A549 (cell line): ENCODE measurements at regions not wholly inside any gene's neighbourhood (a gene's known extent, or its start where the extent isn't known, plus 50 kb on each side); places are given as distances from the start of the nearest gene placed in this dataset.

ENCODE experiments used
- ATAC-seq, 2 experiments: fragments of 200-7000 bp in 1 of 2; fragments of >200 bp in 1 of 2; cut with Nextera tagmentation in 1 of 2; cut with Tn5 transposase in 1 of 2; 3 replicates each; pipeline versions ENCODE4 v1.8.0 to v1.9.1; 2018 to 2020; ENCODE audit warnings: mild to moderate bottlenecking in 1 of 2, moderate library complexity in 1 of 2
- CTCF ChIA-PET: fragments of 300-600 bp; sonication (Branson Sonifier 250); formaldehyde crosslinking; extraction: SDS; loops from one replicate; lab custom pipeline; 2021; ENCODE audit warnings: antibody characterized with exemption, inconsistent platforms; lab: Yijun Ruan, JAX
- POLR2A ChIA-PET: fragments of 350-600 bp; formaldehyde crosslinking; extraction: SDS; loops from one replicate; lab custom pipeline; 2021; ENCODE audit warnings: antibody characterized with exemption, inconsistent platforms; lab: Yijun Ruan, JAX
- DNase-seq, 2 experiments: peaks; one replicate each; pipeline versions ENCODE4 v3.0.0 to v3.0.0-alpha.2; 2011 to 2016; ENCODE audit warnings: low read depth in 1 of 2, low spot score in 1 of 2
- FAIRE-seq: peaks from 2 replicates; lab custom pipeline; 2011; peaks lifted over from hg19 to GRCh38; lab: Jason Lieb, UNC
- H3K27ac ChIP-seq, 2 experiments: fragments of >200 bp; sonication (Bioruptor Twin); formaldehyde crosslinking; 3 replicates each; pipeline ENCODE4 v1.5.1; 2016 to 2017
- H3K4me1 ChIP-seq: fragments of >200 bp; sonication (Bioruptor Twin); formaldehyde crosslinking; 3 replicates; pipeline ENCODE4 v1.6.1; 2016
- H3K4me2 ChIP-seq: fragments of >200 bp; sonication (Bioruptor Twin); formaldehyde crosslinking; 3 replicates; pipeline ENCODE4 v1.6.1; 2016
- H3K4me3 ChIP-seq: fragments of >200 bp; sonication (Bioruptor Twin); formaldehyde crosslinking; 3 replicates; pipeline ENCODE4 v1.5.1; 2016
- H3K9me3 ChIP-seq: fragments of >200 bp; sonication (Bioruptor Twin); formaldehyde crosslinking; 3 replicates; pipeline ENCODE4 v1.6.1; 2016
- CBX2 ChIP-seq: fragments of 200-600 bp; sonication (generic); IDR thresholded peaks from 2 replicates; pipeline ENCODE4 v1.6.1; 2016; ENCODE audit warnings: low read depth, mild to moderate bottlenecking, borderline replicate concordance
- CBX8 ChIP-seq: fragments of 200-600 bp; sonication (generic); IDR thresholded peaks from 2 replicates; pipeline ENCODE4 v1.6.1; 2016
- CEBPB ChIP-seq, 2 experiments: fragments of >200 bp in 1 of 2; sonication (Bioruptor Twin) in 1 of 2; formaldehyde crosslinking in 1 of 2; IDR thresholded peaks; 2 replicates each; pipeline ENCODE4 v1.6.1; 2012 to 2016
- CHD4 ChIP-seq: fragments of 200-600 bp; sonication (generic); IDR thresholded peaks from 2 replicates; pipeline ENCODE4 v1.6.1; 2016; ENCODE audit warnings: antibody characterized with exemption, mild to moderate bottlenecking, borderline replicate concordance
- EHF ChIP-seq: fragments of 250-450 bp; sonication (Bioruptor Pico); IDR thresholded peaks from 2 replicates; pipeline ENCODE4 v1.5.0; 2020; ENCODE audit warnings: mild to moderate bottlenecking
- EP300 ChIP-seq, 2 experiments: fragments of >200 bp; sonication (Bioruptor Twin); formaldehyde crosslinking; IDR thresholded peaks; 2 replicates in 1 of 2; 3 replicates in 1 of 2; pipeline ENCODE4 v1.6.1; 2016 to 2017
- ESRRA ChIP-seq: fragments of 150-350 bp; IDR thresholded peaks from 2 replicates; pipeline ENCODE4 v1.6.1; 2014; ENCODE audit warnings: mild to moderate bottlenecking, low read length, borderline replicate concordance
- FOSB ChIP-seq: fragments of 250-450 bp; sonication (Bioruptor Pico); IDR thresholded peaks from 2 replicates; pipeline ENCODE4 v1.5.0; 2020; ENCODE audit warnings: mild to moderate bottlenecking, moderate library complexity
- FOSL2 ChIP-seq, 2 experiments: fragments of 450-650 bp in 1 of 2; fragments of >200 bp in 1 of 2; sonication (Bioruptor Twin) in 1 of 2; formaldehyde crosslinking; IDR thresholded peaks; 2 replicates each; pipeline versions ENCODE4 v1.5.0 to v1.6.1; 2016 to 2020; ENCODE audit warnings: mild to moderate bottlenecking in 1 of 2, moderate library complexity in 1 of 2
- FOXS1 ChIP-seq: fragments of 250-450 bp; sonication (Bioruptor Pico); IDR thresholded peaks from 2 replicates; pipeline ENCODE4 v1.5.0; 2020; ENCODE audit warnings: mild to moderate bottlenecking, moderate library complexity
- GATA3 ChIP-seq: IDR thresholded peaks from 2 replicates; pipeline ENCODE4 v1.6.1; 2012; ENCODE audit warnings: borderline replicate concordance
- HOXA7 ChIP-seq: fragments of 250-450 bp; sonication (Bioruptor Pico); IDR thresholded peaks from 2 replicates; pipeline ENCODE4 v1.5.0; 2020; ENCODE audit warnings: mild to moderate bottlenecking, moderate library complexity
- HOXB5 ChIP-seq: fragments of 250-450 bp; sonication (Bioruptor Pico); IDR thresholded peaks from 2 replicates; pipeline ENCODE4 v1.5.0; 2020; ENCODE audit warnings: mild to moderate bottlenecking, moderate library complexity
- JUN ChIP-seq, 2 experiments: fragments of >200 bp; sonication (Bioruptor Twin); formaldehyde crosslinking; IDR thresholded peaks; 2 replicates in 1 of 2; 3 replicates in 1 of 2; pipeline ENCODE4 v1.6.1; 2016 to 2017
- JUNB ChIP-seq: fragments of >200 bp; sonication (Bioruptor Twin); formaldehyde crosslinking; IDR thresholded peaks from 2 replicates; pipeline ENCODE4 v1.6.1; 2016
- KDM5A ChIP-seq: fragments of 200-600 bp; sonication (generic); IDR thresholded peaks from 2 replicates; pipeline ENCODE4 v1.6.1; 2016; ENCODE audit warnings: antibody characterized with exemption, mild to moderate bottlenecking
- MAFK ChIP-seq: fragments of 450-650 bp; IDR thresholded peaks from 2 replicates; pipeline ENCODE4 v1.6.1; 2014; ENCODE audit not compliant: partially characterized antibody
- MAX ChIP-seq: IDR thresholded peaks from 2 replicates; pipeline ENCODE4 v1.6.1; 2012
- MAZ ChIP-seq: fragments of 150-350 bp; IDR thresholded peaks from 2 replicates; pipeline ENCODE4 v1.6.1; 2014; ENCODE audit warnings: antibody characterized with exemption, low read depth, low read length, borderline replicate concordance
- MYC ChIP-seq: IDR thresholded peaks from 2 replicates; pipeline ENCODE4 v1.6.1; 2012; ENCODE audit warnings: mild to moderate bottlenecking, inconsistent platforms, low read length, improper control_type of control experiment, borderline replicate concordance
- PHF8 ChIP-seq: fragments of 200-600 bp; sonication (generic); IDR thresholded peaks from 2 replicates; pipeline ENCODE4 v1.6.1; 2016; ENCODE audit warnings: low read depth, mild to moderate bottlenecking, antibody characterized with exemption, moderate library complexity, borderline replicate concordance
- POLR2A ChIP-seq: IDR thresholded peaks from 2 replicates; pipeline ENCODE4 v1.6.1; 2012; ENCODE audit warnings: mild to moderate bottlenecking, low read length
- RAD21 ChIP-seq, 2 experiments: fragments of >200 bp in 1 of 2; sonication (Bioruptor Twin) in 1 of 2; formaldehyde crosslinking in 1 of 2; IDR thresholded peaks in 1 of 2; conservative IDR thresholded peaks in 1 of 2; 2 replicates in 1 of 2; 3 replicates in 1 of 2; pipeline ENCODE4 v1.6.1; 2012 to 2018; ENCODE audit warnings: inconsistent platforms in 1 of 2
- RARB ChIP-seq: fragments of 250-450 bp; sonication (Bioruptor Pico); IDR thresholded peaks from 2 replicates; pipeline ENCODE4 v1.8.0; 2021; ENCODE audit warnings: mild to moderate bottlenecking, moderate library complexity
- RCOR1 ChIP-seq: fragments of 150-350 bp; IDR thresholded peaks from 2 replicates; pipeline ENCODE4 v1.6.1; 2014; ENCODE audit warnings: antibody characterized with exemption, low read length, low read depth
- SMC3 ChIP-seq: fragments of >200 bp; sonication (Bioruptor Twin); formaldehyde crosslinking; IDR thresholded peaks from 3 replicates; pipeline ENCODE4 v1.6.1; 2018; ENCODE audit warnings: inconsistent platforms
- ZNF302 ChIP-seq: fragments of 250-450 bp; sonication (Bioruptor Pico); IDR thresholded peaks from 2 replicates; pipeline ENCODE4 v1.9.0; 2021; ENCODE audit warnings: inconsistent platforms, mild to moderate bottlenecking, moderate library complexity
- WGBS: methylation state at CpG from one replicate; pipeline ENCODE4 v1.1.6; 2017; ENCODE audit errors: missing lambda C conversion rate; 5-methylcytosine and 5-hydroxymethylcytosine counted together
- TF ChIP-seq, protein P1 (sequence below): IDR thresholded peaks from 2 replicates; pipeline ENCODE4 v1.6.1; 2012; ENCODE audit warnings: low read depth, borderline replicate concordance
- TF ChIP-seq, protein P2 (sequence below): fragments of >200 bp; sonication (Bioruptor Twin); formaldehyde crosslinking; IDR thresholded peaks from 3 replicates; pipeline ENCODE4 v1.6.1; 2016
- TF ChIP-seq, protein P3 (sequence below): fragments of 150-350 bp; IDR thresholded peaks from 2 replicates; pipeline ENCODE4 v1.6.1; 2014; ENCODE audit warnings: low read depth, mild to moderate bottlenecking, low read length

DNA sequence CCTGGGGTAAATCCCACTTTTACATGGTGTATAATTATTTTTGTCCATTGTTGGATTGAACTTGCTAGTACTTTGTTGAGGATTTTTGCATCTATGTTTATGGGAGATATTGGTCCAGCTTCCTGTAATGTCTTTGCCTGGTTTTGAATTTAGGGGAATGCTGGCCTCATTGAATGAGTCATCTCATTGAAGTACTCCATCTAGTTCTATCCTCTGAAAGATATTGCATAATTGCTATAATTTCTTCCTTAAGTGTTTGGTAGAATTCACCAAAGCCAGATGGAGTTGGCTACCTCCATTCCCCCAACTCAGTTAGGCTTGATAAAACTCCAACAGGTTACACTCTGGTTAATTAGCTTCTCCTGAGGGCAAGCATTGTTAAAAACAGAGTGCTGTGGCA, 237.4 kb upstream of the TGFBR2 start:
- FAIRE-seq (no peak), ATAC-seq (no peak), DNase-seq (no peak)
- peaks cover 10% of the 10 kb centered on the region; the same call in 1 of the 3 replicates for H3K9me3 ChIP-seq
- no peak for TF ChIP-seq HOXB5 (CRISPR knock-in tag)
- no peak for TF ChIP-seq CHD4
- TF ChIP-seq FOSL2 (IDR thresholded peaks at IDR 0.05) = no peak
- TF ChIP-seq FOSL2 (CRISPR knock-in tag; IDR thresholded peaks at IDR 0.05) = peak; percentile 66
- no peak for TF ChIP-seq EHF
- no peak for TF ChIP-seq JUN (IDR thresholded peaks at IDR 0.05)
- TF ChIP-seq CEBPB (IDR thresholded peaks at IDR 0.05) = peak; percentile 58 to 71; a peak in 3 of 4 replicates
- no peak overlapping the region for H3K4me3 ChIP-seq
- H3K4me1 ChIP-seq = peaks cover 29% of the 10 kb centered on the region
- ChIA-PET POLR2A (no interaction called here), CTCF (interaction anchor here (0.6 to 1.2 kb wide), 2 partner anchors 12 to 23 kb away, joined by 3 to 4 read pairs; no protein-coding TSS in a partner anchor)
- peak overlapping the region; percentile 78 to 80; a peak in 4 of 6 replicates for H3K27ac ChIP-seq
- no peak overlapping the region for H3K4me2 ChIP-seq

GRCh38 chr3:30370681-30371271, 235.6 kb upstream of the TGFBR2 start:
- CTCF ChIA-PET = no interaction called here
- H3K4me2 ChIP-seq = peak overlapping the region; percentile 68
- H3K27ac ChIP-seq = peak overlapping the region; percentile 78 to 80
- DNase-seq (peak in 1 of 2 experiments; percentile 85), FAIRE-seq (peak; percentile 97), ATAC-seq (peak; percentile 47 to 90; a peak in 4 of 6 replicates)
- POLR2A ChIA-PET = interaction anchor here (0.6 kb wide), 1 partner anchor 135 kb away, joined by 6 read pairs; no protein-coding TSS in a partner anchor
- no peak overlapping the region; the same call in 2 of the 3 replicates for H3K4me3 ChIP-seq
- TF ChIP-seq JUNB (peak; percentile 42), HOXA7 (CRISPR knock-in tag) (no peak), MAX (0 out of 2 replicates have a peak, but pooled peaks have one; percentile 26), GATA3 (peak; percentile 88), MAFK (peak; percentile 83), FOSB (no peak), RAD21 (conservative IDR thresholded peaks at IDR 0.05 in 1 of 2, IDR thresholded peaks at IDR 0.05 in 1 of 2) (peak; percentile 5 to 58; a peak in 4 of 5 replicates), CEBPB (IDR thresholded peaks at IDR 0.05) (peak in 1 of 2 experiments; percentile 57; a peak in 1 of 4 replicates), CBX8 (no peak), JUN (IDR thresholded peaks at IDR 0.05) (peak; percentile 51 to 82; a peak in 4 of 5 replicates), FOXS1 (CRISPR knock-in tag) (no peak), POLR2A (no peak), SMC3 (peak; percentile 36; the same call in 2 of the 3 replicates), ZNF302 (CRISPR knock-in tag) (no peak), FOSL2 (IDR thresholded peaks at IDR 0.05) (no peak), FOSL2 (CRISPR knock-in tag; IDR thresholded peaks at IDR 0.05) (peak; percentile 52), EP300 (IDR thresholded peaks at IDR 0.05) (peak; percentile 78 to 88)
- TF ChIP-seq, protein P1, sequence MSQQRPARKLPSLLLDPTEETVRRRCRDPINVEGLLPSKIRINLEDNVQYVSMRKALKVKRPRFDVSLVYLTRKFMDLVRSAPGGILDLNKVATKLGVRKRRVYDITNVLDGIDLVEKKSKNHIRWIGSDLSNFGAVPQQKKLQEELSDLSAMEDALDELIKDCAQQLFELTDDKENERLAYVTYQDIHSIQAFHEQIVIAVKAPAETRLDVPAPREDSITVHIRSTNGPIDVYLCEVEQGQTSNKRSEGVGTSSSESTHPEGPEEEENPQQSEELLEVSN = no peak
- TF ChIP-seq, protein P2, sequence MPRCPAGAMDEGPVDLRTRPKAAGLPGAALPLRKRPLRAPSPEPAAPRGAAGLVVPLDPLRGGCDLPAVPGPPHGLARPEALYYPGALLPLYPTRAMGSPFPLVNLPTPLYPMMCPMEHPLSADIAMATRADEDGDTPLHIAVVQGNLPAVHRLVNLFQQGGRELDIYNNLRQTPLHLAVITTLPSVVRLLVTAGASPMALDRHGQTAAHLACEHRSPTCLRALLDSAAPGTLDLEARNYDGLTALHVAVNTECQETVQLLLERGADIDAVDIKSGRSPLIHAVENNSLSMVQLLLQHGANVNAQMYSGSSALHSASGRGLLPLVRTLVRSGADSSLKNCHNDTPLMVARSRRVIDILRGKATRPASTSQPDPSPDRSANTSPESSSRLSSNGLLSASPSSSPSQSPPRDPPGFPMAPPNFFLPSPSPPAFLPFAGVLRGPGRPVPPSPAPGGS = peak; percentile 50; the same call in 1 of the 3 replicates
- H3K4me1 ChIP-seq = peaks cover 29% of the 10 kb centered on the region
- WGBS = 8% methylated on average over 5 of the region's 5 CpGs
- H3K9me3 ChIP-seq = peaks cover 10% of the 10 kb centered on the region; the same call in 1 of the 3 replicates

GRCh38 chr3:30372837-30373236, 233.6 kb upstream of the TGFBR2 start:
- 78% methylated on average over 3 of the region's 3 CpGs for WGBS
- ATAC-seq (no peak), DNase-seq (no peak), FAIRE-seq (no peak)
- Histone ChIP-seq H3K9me3 (no peaks in the 10 kb centered on the region), H3K4me1 (peaks cover 29% of the 10 kb centered on the region), H3K4me2 (no peak overlapping the region), H3K4me3 (no peak overlapping the region), H3K27ac (peak overlapping the region; percentile 21 to 72; a peak in 3 of 6 replicates)
- ChIA-PET POLR2A (no interaction called here), CTCF (no interaction called here)
- TF ChIP-seq PHF8 (no peak), MAZ (no peak), CBX2 (no peak), RARB (CRISPR knock-in tag) (no peak), ESRRA (no peak), KDM5A (no peak), EHF (no peak), MAFK (no peak), RCOR1 (no peak), MYC (no peak)
- TF ChIP-seq, protein P3, sequence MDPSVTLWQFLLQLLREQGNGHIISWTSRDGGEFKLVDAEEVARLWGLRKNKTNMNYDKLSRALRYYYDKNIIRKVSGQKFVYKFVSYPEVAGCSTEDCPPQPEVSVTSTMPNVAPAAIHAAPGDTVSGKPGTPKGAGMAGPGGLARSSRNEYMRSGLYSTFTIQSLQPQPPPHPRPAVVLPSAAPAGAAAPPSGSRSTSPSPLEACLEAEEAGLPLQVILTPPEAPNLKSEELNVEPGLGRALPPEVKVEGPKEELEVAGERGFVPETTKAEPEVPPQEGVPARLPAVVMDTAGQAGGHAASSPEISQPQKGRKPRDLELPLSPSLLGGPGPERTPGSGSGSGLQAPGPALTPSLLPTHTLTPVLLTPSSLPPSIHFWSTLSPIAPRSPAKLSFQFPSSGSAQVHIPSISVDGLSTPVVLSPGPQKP = no peak
